ENCODE measurements at regions not wholly inside any gene's neighbourhood (a gene's known extent, or its start where the extent isn't known, plus 50 kb on each side); places are given as distances from the start of the nearest gene placed in this dataset.

GRCh38 chr11:121757480-121758125 lies 304.8 kb upstream of the SORL1-AS1 start:
- TF ChIP-seq CTCF (IDR thresholded peaks at IDR 0.05 in 2 of 3, conservative IDR thresholded peaks at IDR 0.05 in 1 of 3; ENCODE audit: borderline replicate concordance in 1 of 3, insufficient read depth in 1 of 3, low read depth in 2 of 3, low read length in 2 of 3) (no peak), TCF7L2 (IDR thresholded peaks at IDR 0.05; ENCODE audit: borderline replicate concordance, extremely low read depth, insufficient read depth, insufficient read length) (no peak), EZH2 (IDR thresholded peaks at IDR 0.05) (no peak), REST (IDR thresholded peaks at IDR 0.05; ENCODE audit: low read depth) (no peak), POLR2AphosphoS5 (IDR thresholded peaks at IDR 0.05; ENCODE audit: low read depth, low read length) (no peak), SP1 (IDR thresholded peaks at IDR 0.05; ENCODE audit: low read depth) (no peak), POLR2A (IDR thresholded peaks at IDR 0.05; ENCODE audit: borderline replicate concordance, extremely low read depth, insufficient read depth, insufficient read length) (no peak)

Measured in HCT116 (cell line).